Ascending aorta (tissue), 2 donors: ENCODE measurements at regions not wholly inside any gene's neighbourhood (a gene's known extent, or its start where the extent isn't known, plus 50 kb on each side); places are given as distances from the start of the nearest gene placed in this dataset.

Source experiments
- DNase-seq, 2 donors: peaks; one replicate each; pipeline ENCODE4 v3.0.0-alpha.2; 2019; ENCODE audit warnings: low spot score in 2 of 2
- H3K27ac ChIP-seq, 2 donors: fragments of 200-600 bp; sonication (generic); one replicate each; pipeline ENCODE4 v1.5.1; 2016 to 2017; ENCODE audit warnings: mild to moderate bottlenecking in 1 of 2
- H3K27me3 ChIP-seq: fragments of 200-600 bp; sonication (generic); one replicate; pipeline ENCODE4 v1.5.1; 2017
- H3K36me3 ChIP-seq, 2 donors: fragments of 200-600 bp; sonication (generic); one replicate each; pipeline ENCODE4 v1.5.1; 2016
- H3K4me1 ChIP-seq, 2 donors: fragments of 200-600 bp; sonication (generic); one replicate each; pipeline ENCODE4 v1.5.1; 2016 to 2017; ENCODE audit warnings: mild to moderate bottlenecking in 1 of 2
- H3K4me3 ChIP-seq, 2 donors: fragments of 200-600 bp; sonication (generic); one replicate each; pipeline ENCODE4 v1.5.1; 2016 to 2017; ENCODE audit warnings: mild to moderate bottlenecking in 1 of 2
- H3K9me3 ChIP-seq, 2 donors: fragments of 200-600 bp; sonication (generic); one replicate each; pipeline ENCODE4 v1.5.1; 2016
- CTCF ChIP-seq, 3 experiments: fragments of 200-600 bp in 2 of 3; fragments of 450-650 bp in 1 of 3; sonication (generic) in 2 of 3; IDR thresholded peaks; one replicate each; pipeline ENCODE4 v1.5.1; 2016 to 2019; ENCODE audit warnings: antibody characterized with exemption in 3 of 3, mild to moderate bottlenecking in 1 of 3, moderate library complexity in 1 of 3
- intact Hi-C: fragments of 100-400 bp; cut with DNase I; formaldehyde crosslinking; loops from one replicate; pipeline ENCODE4 v1.15.1; 2023

DNA sequence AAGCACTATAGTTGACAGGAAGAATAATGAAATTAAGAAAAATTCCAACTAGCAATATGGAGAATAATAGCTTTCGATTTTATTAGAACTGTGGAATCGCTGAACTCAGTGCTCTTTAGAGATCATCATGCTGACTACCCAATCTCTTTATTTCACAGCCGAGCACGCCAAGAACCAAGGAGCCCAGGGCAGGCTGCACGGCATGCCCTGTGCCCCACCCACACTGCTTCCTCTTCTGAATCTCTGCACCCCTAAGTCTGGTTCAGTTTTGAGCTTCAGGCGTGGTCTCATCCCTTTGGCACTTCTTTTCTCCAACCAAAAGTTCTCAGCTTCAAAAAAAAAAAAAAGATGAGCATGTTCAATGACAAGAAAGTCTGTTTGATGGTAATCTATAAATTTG is 92.4 kb upstream of the ZNF800 start:
- no peak overlapping the region for H3K4me3 ChIP-seq
- intact Hi-C loops, result no loop called here
- no peaks in the 10 kb centered on the region for H3K9me3 ChIP-seq
- no peaks in the 10 kb centered on the region for H3K27me3 ChIP-seq
- no peak for DNase-seq
- H3K27ac ChIP-seq, result no peak overlapping the region
- TF ChIP-seq CTCF (IDR thresholded peaks at IDR 0.05), result no peak
- H3K4me1 ChIP-seq, result no peaks in the 10 kb centered on the region
- no peaks in the 10 kb centered on the region for H3K36me3 ChIP-seq

- TF ChIP-seq CTCF (IDR thresholded peaks at IDR 0.05), result no peak
- Histone ChIP-seq H3K27me3 (no peaks in the 10 kb centered on the region), H3K9me3 (no peaks in the 10 kb centered on the region), H3K36me3 (no peaks in the 10 kb centered on the region), H3K4me1 (no peaks in the 10 kb centered on the region), H3K27ac (no peak overlapping the region), H3K4me3 (no peak overlapping the region)
- intact Hi-C loops, result no loop called here
- no peak for DNase-seq
Measured at GRCh38 chr7:127478461-127478860, 86.0 kb upstream of the ZNF800 start.

DNA sequence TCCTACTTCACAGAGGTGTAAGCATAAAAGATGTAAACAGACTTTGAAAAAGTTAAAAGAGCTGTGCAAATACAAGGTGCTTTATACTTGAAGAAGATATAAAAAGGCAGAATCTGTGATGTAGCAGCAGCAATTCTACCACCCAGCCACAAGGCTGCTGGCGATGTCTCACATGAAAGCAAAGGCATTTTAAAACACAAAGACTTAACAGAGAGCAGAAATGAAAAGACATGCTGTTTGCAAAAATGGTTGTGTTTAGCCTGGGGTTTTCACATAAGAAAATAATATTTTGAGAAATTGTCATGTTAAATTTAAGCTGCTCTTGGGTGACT is 85.5 kb upstream of the ZNF800 start:
- Histone ChIP-seq H3K4me1 (no peaks in the 10 kb centered on the region), H3K27ac (no peak overlapping the region), H3K9me3 (no peaks in the 10 kb centered on the region), H3K27me3 (no peaks in the 10 kb centered on the region), H3K36me3 (no peaks in the 10 kb centered on the region), H3K4me3 (no peak overlapping the region)
- no peak for DNase-seq
- intact Hi-C loops, result no loop called here
- TF ChIP-seq CTCF (IDR thresholded peaks at IDR 0.05), result no peak

DNA sequence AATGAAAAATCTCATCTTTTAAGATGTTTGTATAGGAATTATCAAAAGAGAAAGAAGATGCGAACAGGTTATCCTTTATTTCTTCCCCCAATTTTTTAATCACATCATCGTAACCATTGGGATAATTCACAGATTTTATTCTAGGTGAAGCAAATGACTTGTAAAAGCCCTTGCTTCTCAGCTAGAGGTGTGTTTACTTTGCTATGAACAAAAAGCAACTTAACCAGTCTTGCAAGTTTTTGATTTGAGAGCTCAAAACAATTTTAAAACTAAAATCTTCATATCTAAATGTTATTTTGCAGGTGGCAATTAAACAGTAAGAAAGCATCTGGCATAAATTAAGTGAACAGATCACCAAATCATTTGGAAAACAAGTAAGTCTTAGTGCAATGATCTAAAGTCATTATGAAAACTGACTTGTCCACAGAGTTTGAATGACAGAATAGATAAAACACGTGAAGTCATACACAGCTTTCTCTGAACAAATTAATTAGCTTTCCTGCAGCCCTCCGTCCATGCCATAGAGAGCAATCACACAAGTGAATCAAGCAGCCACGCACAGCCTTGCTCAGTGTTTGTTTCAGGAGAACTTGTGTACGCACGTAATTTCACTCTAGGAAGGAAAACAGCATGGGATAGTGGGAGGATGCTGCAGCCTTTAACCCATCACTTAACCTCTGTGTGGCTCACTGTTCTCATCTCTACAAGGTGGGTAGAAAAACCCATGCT is 85.0 kb upstream of the ZNF800 start:
- intact Hi-C loops, result no loop called here
- no peaks in the 10 kb centered on the region for H3K9me3 ChIP-seq
- H3K27me3 ChIP-seq, result no peaks in the 10 kb centered on the region
- no peak for DNase-seq
- H3K4me1 ChIP-seq, result no peaks in the 10 kb centered on the region
- no peaks in the 10 kb centered on the region for H3K36me3 ChIP-seq
- H3K4me3 ChIP-seq, result no peak overlapping the region
- no peak for TF ChIP-seq CTCF (IDR thresholded peaks at IDR 0.05)
- H3K27ac ChIP-seq, result no peak overlapping the region

GRCh38 chr7:127476618-127477017 is 84.1 kb upstream of the ZNF800 start:
- intact Hi-C loops, result no loop called here

More at GRCh38 chr7:127476618-127477017, 84.1 kb upstream of the ZNF800 start:
- Histone ChIP-seq H3K27me3 (no peaks in the 10 kb centered on the region), H3K9me3 (no peaks in the 10 kb centered on the region), H3K27ac (no peak overlapping the region), H3K4me1 (no peaks in the 10 kb centered on the region), H3K4me3 (no peak overlapping the region), H3K36me3 (no peaks in the 10 kb centered on the region)
- DNase-seq, result no peak
- TF ChIP-seq CTCF (IDR thresholded peaks at IDR 0.05), result no peak
